PC-9 (cell line): ENCODE measurements at regions not wholly inside any gene's neighbourhood (a gene's known extent, or its start where the extent isn't known, plus 50 kb on each side); places are given as distances from the start of the nearest gene placed in this dataset.
"Not testable (repeated sequence)": the region's sequence is repeated elsewhere in the genome, so short reads cannot be mapped to it uniquely, and the experiment has no call there.

ENCODE experiments used
- BruUV-seq: library from RNA; stranded (reverse); fragments of 400-500 nt; replicated peaks from 2 replicates; lab custom pipeline; 2021; lab: Mats Ljungman, UMichigan
- CTCF ChIA-PET: fragments of 300-600 bp; sonication (Branson Sonifier 250); formaldehyde crosslinking; loops from one replicate; lab custom pipeline; 2022; ENCODE audit warnings: antibody characterized with exemption; lab: Charles Lee
- POLR2A ChIA-PET: fragments of 300-600 bp; sonication (Branson Sonifier 250); formaldehyde crosslinking; loops from one replicate; lab custom pipeline; 2022; ENCODE audit warnings: antibody characterized with exemption; ENCODE audit not compliant: unreplicated experiment; lab: Charles Lee
- DNase-seq, 2 experiments: peaks; one replicate each; pipeline versions ENCODE4 v3.0.0 to v3.0.0-alpha.2; 2015 to 2022; ENCODE audit warnings: mixed read lengths in 1 of 2
- H2AFZ ChIP-seq: fragments of 200-600 bp; sonication (generic); 2 replicates; pipeline ENCODE4 v1.8.1; 2017; ENCODE audit warnings: antibody characterized with exemption
- H3F3A ChIP-seq: fragments of 200-600 bp; sonication (generic); 2 replicates; pipeline ENCODE4 v1.8.1; 2017; ENCODE audit warnings: antibody characterized with exemption, mild to moderate bottlenecking, low read depth; ENCODE audit not compliant: insufficient read depth
- H3K27ac ChIP-seq: fragments of 200-600 bp; sonication (generic); 2 replicates; pipeline ENCODE4 v1.6.1; 2016; ENCODE audit warnings: mixed run types
- H3K27me3 ChIP-seq: fragments of 200-600 bp; sonication (generic); 2 replicates; pipeline ENCODE4 v1.6.1; 2016; ENCODE audit warnings: low read depth, mixed run types; ENCODE audit not compliant: insufficient read depth
- H3K36me3 ChIP-seq: fragments of 200-600 bp; sonication (generic); 2 replicates; pipeline ENCODE4 v1.6.1; 2016; ENCODE audit warnings: low read depth, mixed run types
- H3K4me1 ChIP-seq: fragments of 200-600 bp; sonication (generic); replicated peaks from 2 replicates; pipeline ENCODE4 v1.6.1; 2016; ENCODE audit warnings: mixed run types; ENCODE audit not compliant: insufficient read depth
- H3K4me2 ChIP-seq: fragments of 200-600 bp; sonication (generic); 2 replicates; pipeline ENCODE4 v1.6.1; 2017; ENCODE audit warnings: mixed run types
- H3K4me3 ChIP-seq: fragments of 200-600 bp; sonication (generic); 2 replicates; pipeline ENCODE4 v1.6.1; 2016; ENCODE audit warnings: mixed run types
- H3K79me2 ChIP-seq: fragments of 200-600 bp; sonication (generic); 2 replicates; pipeline ENCODE4 v1.6.1; 2017; ENCODE audit warnings: low read depth, mixed run types
- H3K9me2 ChIP-seq: fragments of 200-600 bp; sonication (generic); 2 replicates; pipeline ENCODE4 v1.8.1; 2017; ENCODE audit warnings: mild to moderate bottlenecking; ENCODE audit not compliant: insufficient read depth
- H3K9me3 ChIP-seq: fragments of 200-600 bp; sonication (generic); 2 replicates; pipeline ENCODE4 v1.8.1; 2016; ENCODE audit warnings: low read depth; ENCODE audit not compliant: insufficient read depth
- H4K20me1 ChIP-seq: fragments of 200-600 bp; sonication (generic); 2 replicates; pipeline ENCODE4 v1.8.1; 2017; ENCODE audit not compliant: insufficient read depth
- EZH2 ChIP-seq: fragments of 200-600 bp; sonication (generic); IDR thresholded peaks from 2 replicates; pipeline ENCODE4 v1.8.0; 2017; ENCODE audit warnings: antibody characterized with exemption, low read depth
- intact Hi-C: fragments of 100-400 bp; cut with micrococcal nuclease; formaldehyde crosslinking; loops from one replicate; pipeline ENCODE4 v1.10.0; 2022; ENCODE audit not compliant: unreplicated experiment
- TF ChIP-seq, protein P1 (sequence below): fragments of 200-600 bp; sonication (generic); conservative IDR thresholded peaks from 2 replicates; pipeline ENCODE4 v1.6.1; 2017; ENCODE audit warnings: mixed run types, antibody characterized with exemption, mild to moderate bottlenecking, moderate library complexity

DNA sequence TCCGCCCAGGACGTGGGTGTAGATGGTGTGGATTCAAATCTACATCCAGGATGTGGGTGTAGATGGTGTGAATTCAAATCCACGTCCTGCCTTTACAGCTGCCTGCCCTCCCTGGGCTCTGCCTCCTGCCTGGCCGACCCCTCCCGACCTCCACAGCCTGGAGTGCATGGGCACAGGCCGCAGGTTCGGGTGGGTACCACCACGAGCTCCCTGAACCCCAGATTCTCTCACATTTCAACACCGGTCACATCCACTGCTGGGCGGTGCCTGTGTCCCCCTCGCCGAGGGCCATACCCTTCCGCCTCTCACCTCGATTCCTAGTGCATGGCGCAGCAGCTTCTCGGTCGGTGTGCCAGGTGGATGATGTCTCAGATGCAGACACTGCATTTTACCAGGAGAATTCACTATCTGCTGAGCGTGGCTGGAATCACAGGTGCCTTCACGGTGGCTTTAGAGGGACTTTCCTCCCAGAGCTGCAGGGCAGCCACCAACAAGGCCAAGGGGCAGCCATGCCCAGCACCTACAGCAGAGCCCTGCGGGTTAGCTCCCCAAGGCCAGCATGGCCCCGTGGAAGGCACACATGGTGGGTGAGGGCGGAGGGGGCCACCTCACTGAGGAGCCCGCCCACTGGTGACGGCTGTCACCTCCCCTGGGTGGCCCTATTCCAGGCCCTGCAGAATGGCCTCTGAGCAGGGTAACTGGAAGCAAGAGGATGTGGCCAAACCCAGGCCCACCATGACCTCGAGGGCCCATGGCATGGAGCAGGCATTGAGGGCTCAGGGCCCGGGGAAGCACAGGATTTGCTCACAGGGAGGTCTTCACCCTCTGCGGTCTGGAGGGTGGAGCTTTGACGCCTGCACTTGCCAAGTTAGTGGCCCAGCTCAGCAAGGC, 638.5 kb downstream of the TBC1D22A start:
- Histone ChIP-seq H3F3A (no peaks in the 10 kb centered on the region), H3K79me2 (no peaks in the 10 kb centered on the region), H3K9me2 (no peaks in the 10 kb centered on the region), H4K20me1 (no peaks in the 10 kb centered on the region), H3K9me3 (no peaks in the 10 kb centered on the region), H3K27ac (no peak overlapping the region), H3K27me3 (peaks cover 92% of the 10 kb centered on the region), H3K4me1 (no peaks in the 10 kb centered on the region), H3K36me3 (no peaks in the 10 kb centered on the region), H3K4me3 (no peak overlapping the region), H3K4me2 (no peak overlapping the region), H2AFZ (no peak overlapping the region)
- DNase-seq: no peak
- intact Hi-C loops: no loop called here
- BruUV-seq: no TSS peak
- ChIA-PET POLR2A (no interaction called here), CTCF (no interaction called here)
- TF ChIP-seq, protein P1, sequence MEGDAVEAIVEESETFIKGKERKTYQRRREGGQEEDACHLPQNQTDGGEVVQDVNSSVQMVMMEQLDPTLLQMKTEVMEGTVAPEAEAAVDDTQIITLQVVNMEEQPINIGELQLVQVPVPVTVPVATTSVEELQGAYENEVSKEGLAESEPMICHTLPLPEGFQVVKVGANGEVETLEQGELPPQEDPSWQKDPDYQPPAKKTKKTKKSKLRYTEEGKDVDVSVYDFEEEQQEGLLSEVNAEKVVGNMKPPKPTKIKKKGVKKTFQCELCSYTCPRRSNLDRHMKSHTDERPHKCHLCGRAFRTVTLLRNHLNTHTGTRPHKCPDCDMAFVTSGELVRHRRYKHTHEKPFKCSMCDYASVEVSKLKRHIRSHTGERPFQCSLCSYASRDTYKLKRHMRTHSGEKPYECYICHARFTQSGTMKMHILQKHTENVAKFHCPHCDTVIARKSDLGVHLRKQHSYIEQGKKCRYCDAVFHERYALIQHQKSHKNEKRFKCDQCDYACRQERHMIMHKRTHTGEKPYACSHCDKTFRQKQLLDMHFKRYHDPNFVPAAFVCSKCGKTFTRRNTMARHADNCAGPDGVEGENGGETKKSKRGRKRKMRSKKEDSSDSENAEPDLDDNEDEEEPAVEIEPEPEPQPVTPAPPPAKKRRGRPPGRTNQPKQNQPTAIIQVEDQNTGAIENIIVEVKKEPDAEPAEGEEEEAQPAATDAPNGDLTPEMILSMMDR: no peak
- TF ChIP-seq EZH2: no peak

DNA sequence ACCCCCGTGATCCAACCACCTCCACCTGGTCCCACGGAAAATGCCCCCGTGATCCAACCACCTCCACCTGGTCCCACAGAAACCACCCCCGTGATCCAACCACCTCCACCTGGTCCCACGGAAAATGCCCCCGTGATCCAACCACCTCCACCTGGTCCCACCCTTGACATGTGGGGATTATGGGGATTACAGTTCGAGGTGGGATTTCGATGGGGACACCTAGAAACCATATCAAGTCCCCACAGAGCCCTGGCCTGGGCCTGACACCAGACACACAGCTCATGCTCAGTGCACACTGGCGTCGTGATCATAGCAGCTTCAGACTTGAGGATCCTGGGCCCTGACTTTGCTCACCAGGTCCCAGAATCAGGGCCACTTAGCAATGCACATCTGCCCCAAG, 637.7 kb downstream of the TBC1D22A start:
- DNase-seq, H2AFZ ChIP-seq, H3K4me1 ChIP-seq, H3K9me2 ChIP-seq, H3K9me3 ChIP-seq, BruUV-seq, H4K20me1 ChIP-seq, H3K4me3 ChIP-seq, H3K4me2 ChIP-seq, H3K36me3 ChIP-seq, H3K27ac ChIP-seq, H3F3A ChIP-seq, CTCF ChIA-PET, POLR2A ChIA-PET, intact Hi-C loops, H3K79me2 ChIP-seq: not testable (repeated sequence)
- peaks cover 98% of the 10 kb centered on the region for H3K27me3 ChIP-seq

DNA sequence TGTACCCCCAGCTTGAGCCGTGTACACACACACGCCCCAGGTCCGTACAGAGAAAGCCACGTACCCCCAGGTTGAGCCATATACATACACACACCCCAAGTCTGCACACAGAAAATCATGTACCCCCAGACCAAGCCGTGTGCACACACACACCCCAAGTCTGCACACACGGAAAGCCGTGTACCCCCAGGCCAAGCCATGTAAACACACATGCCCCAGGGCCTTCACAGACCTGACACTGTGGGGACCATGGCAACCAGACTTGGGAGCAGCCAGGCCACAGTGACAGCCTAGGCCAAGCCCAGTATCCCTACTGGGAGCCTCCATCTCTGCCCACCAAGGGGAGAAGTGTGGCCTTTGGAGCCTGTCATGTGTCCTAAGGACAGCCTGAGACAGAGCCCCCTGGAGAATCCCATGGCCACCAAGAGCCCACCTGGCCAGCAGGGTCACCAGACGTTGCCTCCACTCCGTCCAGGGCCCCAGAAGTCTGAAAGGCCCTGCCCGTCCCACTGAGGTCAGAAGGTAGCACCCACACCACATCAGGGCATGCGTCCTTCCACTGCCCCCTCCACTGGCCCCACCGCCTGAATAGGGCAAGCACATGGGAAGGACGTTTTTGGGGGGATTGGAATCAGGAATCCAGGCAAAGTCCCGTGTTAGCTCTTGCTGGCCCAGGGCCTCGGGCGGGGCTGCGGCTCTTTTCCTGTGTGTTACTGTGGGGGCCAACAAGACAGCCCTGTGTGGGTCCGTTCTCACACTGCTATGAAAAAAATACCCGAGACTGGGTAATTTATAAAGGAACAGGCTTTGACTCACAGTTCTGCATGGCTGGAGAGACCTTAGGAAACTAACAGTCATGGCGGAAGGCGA, 636.7 kb downstream of the TBC1D22A start:
- Histone ChIP-seq H2AFZ (no peak overlapping the region), H3K79me2 (no peaks in the 10 kb centered on the region), H3K9me3 (no peaks in the 10 kb centered on the region), H3F3A (no peaks in the 10 kb centered on the region), H3K9me2 (no peaks in the 10 kb centered on the region), H3K4me3 (no peak overlapping the region), H3K27me3 (peaks cover 99% of the 10 kb centered on the region), H3K36me3 (no peaks in the 10 kb centered on the region), H4K20me1 (no peaks in the 10 kb centered on the region), H3K4me1 (no peaks in the 10 kb centered on the region), H3K27ac (no peak overlapping the region), H3K4me2 (no peak overlapping the region)
- ChIA-PET POLR2A (no interaction called here), CTCF (no interaction called here)
- intact Hi-C loops: no loop called here
- no TSS peak for BruUV-seq
- DNase-seq: no peak
- TF ChIP-seq, protein P1: no peak
- TF ChIP-seq EZH2: no peak
